ENCODE measurements at regions not wholly inside any gene's neighbourhood (a gene's known extent, or its start where the extent isn't known, plus 50 kb on each side); places are given as distances from the start of the nearest gene placed in this dataset.

DNA sequence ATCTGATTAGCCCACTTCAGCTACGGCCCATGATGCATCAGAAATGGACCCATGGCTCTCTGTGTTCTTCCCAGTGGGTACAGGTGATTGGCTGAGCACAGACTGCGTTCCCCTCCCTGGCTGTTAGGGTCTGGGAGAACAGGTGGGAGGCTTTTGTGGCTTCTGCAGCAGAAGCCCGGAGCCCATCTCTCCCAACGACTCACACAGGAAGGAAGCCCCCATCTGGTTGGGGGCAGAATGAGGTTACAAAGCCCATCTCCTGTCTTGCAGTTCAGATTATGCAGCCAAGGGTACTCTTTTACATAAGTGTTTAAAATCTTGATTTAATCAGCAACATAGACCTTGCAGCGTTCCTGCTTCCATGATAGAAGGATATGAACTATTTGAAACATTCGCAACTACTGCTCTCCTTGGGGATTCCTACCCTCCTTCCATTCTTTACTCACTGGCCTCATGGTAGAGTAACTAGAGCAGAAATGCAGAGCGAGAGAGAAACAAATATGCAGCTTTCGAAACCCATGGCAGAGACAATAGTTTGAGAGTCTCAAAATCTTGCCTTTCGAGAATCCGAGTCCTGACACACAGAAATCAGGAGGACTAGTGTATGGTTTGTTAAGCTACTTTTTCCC, 291.3 kb downstream of the TLE3 start:
- ATAC-seq (no peak), DNase-seq (ENCODE audit: low read depth, low spot score) (no peak)
- in situ Hi-C loops (cut with HindIII; ENCODE audit: low pct_unique_long_range_greater_than_20kb, low sequenced_read_pairs) = no loop called here
- Histone ChIP-seq H3K36me3 (ENCODE audit: control insufficient read depth, insufficient read depth, low read length) (no peaks in the 10 kb centered on the region), H3K27ac (ENCODE audit: low read length) (no peak overlapping the region), H3K4me1 (ENCODE audit: control insufficient read depth, insufficient read depth, low read length) (no peaks in the 10 kb centered on the region), H3K4me3 (ENCODE audit: low read depth in 2 of 2, low read length in 2 of 2) (no peak overlapping the region), H3K9me3 (ENCODE audit: control insufficient read depth, insufficient read depth, low read depth, low read length) (no peaks in the 10 kb centered on the region), H3K27me3 (ENCODE audit: control insufficient read depth, insufficient read depth, low read length) (no peaks in the 10 kb centered on the region)
- CTCF ChIA-PET = no interaction called here
- intact Hi-C loops (cut with micrococcal nuclease; ENCODE audit: unreplicated experiment) = no loop called here
- POLR2A ChIA-PET = no interaction called here
- BruUV-seq (replicated peaks) = no TSS peak
- TF ChIP-seq TCF7L2 (IDR thresholded peaks at IDR 0.05; ENCODE audit: low read depth, low read length) = no peak
- TF ChIP-seq POLR2AphosphoS5 (IDR thresholded peaks at IDR 0.05; ENCODE audit: low read depth, low read length) = no peak
- TF ChIP-seq, protein P1, sequence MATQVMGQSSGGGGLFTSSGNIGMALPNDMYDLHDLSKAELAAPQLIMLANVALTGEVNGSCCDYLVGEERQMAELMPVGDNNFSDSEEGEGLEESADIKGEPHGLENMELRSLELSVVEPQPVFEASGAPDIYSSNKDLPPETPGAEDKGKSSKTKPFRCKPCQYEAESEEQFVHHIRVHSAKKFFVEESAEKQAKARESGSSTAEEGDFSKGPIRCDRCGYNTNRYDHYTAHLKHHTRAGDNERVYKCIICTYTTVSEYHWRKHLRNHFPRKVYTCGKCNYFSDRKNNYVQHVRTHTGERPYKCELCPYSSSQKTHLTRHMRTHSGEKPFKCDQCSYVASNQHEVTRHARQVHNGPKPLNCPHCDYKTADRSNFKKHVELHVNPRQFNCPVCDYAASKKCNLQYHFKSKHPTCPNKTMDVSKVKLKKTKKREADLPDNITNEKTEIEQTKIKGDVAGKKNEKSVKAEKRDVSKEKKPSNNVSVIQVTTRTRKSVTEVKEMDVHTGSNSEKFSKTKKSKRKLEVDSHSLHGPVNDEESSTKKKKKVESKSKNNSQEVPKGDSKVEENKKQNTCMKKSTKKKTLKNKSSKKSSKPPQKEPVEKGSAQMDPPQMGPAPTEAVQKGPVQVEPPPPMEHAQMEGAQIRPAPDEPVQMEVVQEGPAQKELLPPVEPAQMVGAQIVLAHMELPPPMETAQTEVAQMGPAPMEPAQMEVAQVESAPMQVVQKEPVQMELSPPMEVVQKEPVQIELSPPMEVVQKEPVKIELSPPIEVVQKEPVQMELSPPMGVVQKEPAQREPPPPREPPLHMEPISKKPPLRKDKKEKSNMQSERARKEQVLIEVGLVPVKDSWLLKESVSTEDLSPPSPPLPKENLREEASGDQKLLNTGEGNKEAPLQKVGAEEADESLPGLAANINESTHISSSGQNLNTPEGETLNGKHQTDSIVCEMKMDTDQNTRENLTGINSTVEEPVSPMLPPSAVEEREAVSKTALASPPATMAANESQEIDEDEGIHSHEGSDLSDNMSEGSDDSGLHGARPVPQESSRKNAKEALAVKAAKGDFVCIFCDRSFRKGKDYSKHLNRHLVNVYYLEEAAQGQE (IDR thresholded peaks at IDR 0.05; ENCODE audit: insufficient read depth in 1 of 2, low read depth in 2 of 2, low read length in 1 of 2) = no peak
- TF ChIP-seq, protein P2, sequence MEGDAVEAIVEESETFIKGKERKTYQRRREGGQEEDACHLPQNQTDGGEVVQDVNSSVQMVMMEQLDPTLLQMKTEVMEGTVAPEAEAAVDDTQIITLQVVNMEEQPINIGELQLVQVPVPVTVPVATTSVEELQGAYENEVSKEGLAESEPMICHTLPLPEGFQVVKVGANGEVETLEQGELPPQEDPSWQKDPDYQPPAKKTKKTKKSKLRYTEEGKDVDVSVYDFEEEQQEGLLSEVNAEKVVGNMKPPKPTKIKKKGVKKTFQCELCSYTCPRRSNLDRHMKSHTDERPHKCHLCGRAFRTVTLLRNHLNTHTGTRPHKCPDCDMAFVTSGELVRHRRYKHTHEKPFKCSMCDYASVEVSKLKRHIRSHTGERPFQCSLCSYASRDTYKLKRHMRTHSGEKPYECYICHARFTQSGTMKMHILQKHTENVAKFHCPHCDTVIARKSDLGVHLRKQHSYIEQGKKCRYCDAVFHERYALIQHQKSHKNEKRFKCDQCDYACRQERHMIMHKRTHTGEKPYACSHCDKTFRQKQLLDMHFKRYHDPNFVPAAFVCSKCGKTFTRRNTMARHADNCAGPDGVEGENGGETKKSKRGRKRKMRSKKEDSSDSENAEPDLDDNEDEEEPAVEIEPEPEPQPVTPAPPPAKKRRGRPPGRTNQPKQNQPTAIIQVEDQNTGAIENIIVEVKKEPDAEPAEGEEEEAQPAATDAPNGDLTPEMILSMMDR (IDR thresholded peaks at IDR 0.05) = no peak
- TF ChIP-seq SIN3A (IDR thresholded peaks at IDR 0.05; ENCODE audit: borderline replicate concordance, insufficient read depth, low read depth, low read length) = no peak

DNA sequence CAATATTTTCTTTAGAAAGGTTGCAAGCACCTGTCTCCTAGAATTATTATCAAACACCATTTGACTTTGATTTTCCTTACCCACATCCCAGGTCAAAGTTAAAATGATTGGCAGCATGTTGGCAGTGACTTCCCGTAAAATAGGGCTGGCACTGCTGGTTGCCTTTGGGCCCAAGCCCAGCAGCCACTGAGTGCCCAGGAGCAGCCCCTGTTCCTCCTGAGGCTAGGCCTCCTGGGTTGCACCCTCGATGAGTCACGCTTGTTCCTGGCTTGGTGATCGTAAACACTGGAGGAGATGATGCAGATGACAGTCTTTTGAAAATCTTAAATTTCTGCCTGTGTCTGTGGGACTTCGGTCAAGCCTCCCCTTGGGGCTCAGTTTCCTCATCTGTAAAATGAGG, 290.0 kb downstream of the TLE3 start:
- POLR2A ChIA-PET = no interaction called here
- in situ Hi-C loops (cut with HindIII; ENCODE audit: low pct_unique_long_range_greater_than_20kb, low sequenced_read_pairs) = no loop called here

More for the DNA sequence above, 290.0 kb downstream of the TLE3 start:
- H3K36me3 ChIP-seq (ENCODE audit: control insufficient read depth, insufficient read depth, low read length) = no peaks in the 10 kb centered on the region
- H3K9me3 ChIP-seq (ENCODE audit: control insufficient read depth, insufficient read depth, low read depth, low read length) = no peaks in the 10 kb centered on the region
- DNase-seq (ENCODE audit: low read depth, low spot score) (no peak), ATAC-seq (peak; percentile 69; the same call in 1 of the 2 replicates)
- intact Hi-C loops (cut with micrococcal nuclease; ENCODE audit: unreplicated experiment) = no loop called here
- TF ChIP-seq, protein P1 (IDR thresholded peaks at IDR 0.05; ENCODE audit: insufficient read depth in 1 of 2, low read depth in 2 of 2, low read length in 1 of 2) = no peak
- TF ChIP-seq SIN3A (IDR thresholded peaks at IDR 0.05; ENCODE audit: borderline replicate concordance, insufficient read depth, low read depth, low read length) = no peak
- TF ChIP-seq POLR2AphosphoS5 (IDR thresholded peaks at IDR 0.05; ENCODE audit: low read depth, low read length) = no peak
- no peak for TF ChIP-seq TCF7L2 (IDR thresholded peaks at IDR 0.05; ENCODE audit: low read depth, low read length)
- TF ChIP-seq, protein P2 (IDR thresholded peaks at IDR 0.05) = no peak
- H3K27me3 ChIP-seq (ENCODE audit: control insufficient read depth, insufficient read depth, low read length) = no peaks in the 10 kb centered on the region
- BruUV-seq (replicated peaks) = no TSS peak
- no peaks in the 10 kb centered on the region for H3K4me1 ChIP-seq (ENCODE audit: control insufficient read depth, insufficient read depth, low read length)
- no peak overlapping the region for H3K27ac ChIP-seq (ENCODE audit: low read length)
- CTCF ChIA-PET = no interaction called here
- no peak overlapping the region for H3K4me3 ChIP-seq (ENCODE audit: low read depth in 2 of 2, low read length in 2 of 2)
